Nephron progenitor cell (in vitro differentiated cells): ENCODE measurements at regions not wholly inside any gene's neighbourhood (a gene's known extent, or its start where the extent isn't known, plus 50 kb on each side); places are given as distances from the start of the nearest gene placed in this dataset.

Source experiments
- DNase-seq: peaks from one replicate; pipeline ENCODE4 v3.0.0; 2021
- H3K27ac Mint-ChIP-seq: 2 replicates; pipeline ENCODE4 v1.8.0; 2021; ENCODE audit warnings: mild to moderate bottlenecking, moderate library complexity, mixed read lengths
- H3K27me3 Mint-ChIP-seq: 2 replicates; pipeline ENCODE4 v1.8.0; 2021; ENCODE audit warnings: mild to moderate bottlenecking, low read depth, mixed read lengths; ENCODE audit not compliant: poor library complexity
- H3K36me3 Mint-ChIP-seq: 2 replicates; pipeline ENCODE4 v1.8.0; 2021; ENCODE audit warnings: low read depth, mixed read lengths
- H3K4me1 Mint-ChIP-seq: 2 replicates; pipeline ENCODE4 v1.8.0; 2021; ENCODE audit warnings: mixed read lengths
- H3K4me3 Mint-ChIP-seq: 2 replicates; pipeline ENCODE4 v1.8.0; 2021; ENCODE audit warnings: mild to moderate bottlenecking, moderate library complexity, mixed read lengths
- H3K9me3 Mint-ChIP-seq: 2 replicates; pipeline ENCODE4 v1.8.0; 2021; ENCODE audit warnings: mild to moderate bottlenecking, moderate library complexity, mixed read lengths
- TF ChIP-seq, protein P1 (sequence below): fragments of 200-600 bp; sonication (generic); IDR thresholded peaks from 2 replicates; pipeline ENCODE4 v1.5.0; 2021; ENCODE audit warnings: antibody characterized with exemption

- Mint-ChIP-seq H3K4me3 (no peak overlapping the region), H3K9me3 (peaks cover 50% of the 10 kb centered on the region), H3K4me1 (no peaks in the 10 kb centered on the region), H3K36me3 (no peaks in the 10 kb centered on the region), H3K27ac (no peak overlapping the region), H3K27me3 (peaks cover 3% of the 10 kb centered on the region)
- TF ChIP-seq, protein P1, sequence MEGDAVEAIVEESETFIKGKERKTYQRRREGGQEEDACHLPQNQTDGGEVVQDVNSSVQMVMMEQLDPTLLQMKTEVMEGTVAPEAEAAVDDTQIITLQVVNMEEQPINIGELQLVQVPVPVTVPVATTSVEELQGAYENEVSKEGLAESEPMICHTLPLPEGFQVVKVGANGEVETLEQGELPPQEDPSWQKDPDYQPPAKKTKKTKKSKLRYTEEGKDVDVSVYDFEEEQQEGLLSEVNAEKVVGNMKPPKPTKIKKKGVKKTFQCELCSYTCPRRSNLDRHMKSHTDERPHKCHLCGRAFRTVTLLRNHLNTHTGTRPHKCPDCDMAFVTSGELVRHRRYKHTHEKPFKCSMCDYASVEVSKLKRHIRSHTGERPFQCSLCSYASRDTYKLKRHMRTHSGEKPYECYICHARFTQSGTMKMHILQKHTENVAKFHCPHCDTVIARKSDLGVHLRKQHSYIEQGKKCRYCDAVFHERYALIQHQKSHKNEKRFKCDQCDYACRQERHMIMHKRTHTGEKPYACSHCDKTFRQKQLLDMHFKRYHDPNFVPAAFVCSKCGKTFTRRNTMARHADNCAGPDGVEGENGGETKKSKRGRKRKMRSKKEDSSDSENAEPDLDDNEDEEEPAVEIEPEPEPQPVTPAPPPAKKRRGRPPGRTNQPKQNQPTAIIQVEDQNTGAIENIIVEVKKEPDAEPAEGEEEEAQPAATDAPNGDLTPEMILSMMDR: no peak
- DNase-seq: no peak
Measured at GRCh38 chr4:179941911-179942310, 2301.3 kb upstream of the TENM3 start.

DNA sequence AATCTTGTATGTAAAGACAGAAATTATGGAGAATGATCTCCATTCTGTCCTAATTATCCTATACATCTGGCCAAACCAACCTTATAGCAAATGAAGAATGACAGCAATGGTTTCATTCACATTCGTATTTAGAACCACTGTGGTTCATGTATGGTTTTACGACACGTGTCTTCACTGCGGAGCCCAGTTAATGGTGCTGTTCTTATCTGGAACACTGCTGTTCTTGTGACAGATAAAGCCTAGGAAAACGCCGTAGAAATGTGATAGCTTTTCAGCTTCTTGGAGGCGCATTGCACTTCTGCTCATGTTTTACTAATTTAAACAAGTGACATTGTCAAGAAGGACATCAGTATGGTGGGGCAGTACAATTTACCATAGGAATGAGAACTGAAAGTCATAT lies 2266.4 kb upstream of the TENM3 start:
- no peaks in the 10 kb centered on the region for H3K4me1 Mint-ChIP-seq
- TF ChIP-seq, protein P1: no peak
- peaks cover 5% of the 10 kb centered on the region for H3K27me3 Mint-ChIP-seq
- H3K36me3 Mint-ChIP-seq: no peaks in the 10 kb centered on the region
- H3K4me3 Mint-ChIP-seq: no peak overlapping the region
- no peaks in the 10 kb centered on the region for H3K9me3 Mint-ChIP-seq
- H3K27ac Mint-ChIP-seq: no peak overlapping the region
- no peak for DNase-seq

DNA sequence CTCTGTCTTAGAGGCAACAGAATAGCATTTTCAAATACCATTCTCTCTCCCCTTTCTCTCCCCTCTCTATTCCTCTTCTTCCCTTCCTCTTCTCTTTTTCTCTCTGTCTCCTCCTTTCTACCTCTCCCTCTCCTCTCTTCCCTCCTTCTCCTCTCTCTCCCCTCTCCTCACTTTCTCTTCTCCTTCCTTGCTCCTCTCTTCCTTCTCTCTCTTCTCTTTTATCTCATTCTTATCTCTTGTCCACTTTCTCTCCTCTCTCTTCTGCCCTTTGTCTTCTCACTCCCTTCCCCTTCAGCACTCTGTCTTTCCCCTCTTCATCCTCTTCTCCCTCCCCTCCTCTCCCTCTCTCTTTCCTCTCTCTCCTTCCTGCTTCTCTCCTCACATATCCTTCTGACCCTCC lies 2265.8 kb upstream of the TENM3 start:
- H3K4me3 Mint-ChIP-seq: no peak overlapping the region
- H3K27ac Mint-ChIP-seq: no peak overlapping the region
- peaks cover 5% of the 10 kb centered on the region for H3K27me3 Mint-ChIP-seq
- no peaks in the 10 kb centered on the region for H3K9me3 Mint-ChIP-seq
- no peak for DNase-seq
- H3K4me1 Mint-ChIP-seq: no peaks in the 10 kb centered on the region
- no peaks in the 10 kb centered on the region for H3K36me3 Mint-ChIP-seq
- TF ChIP-seq, protein P1: no peak

- Mint-ChIP-seq H3K27ac (no peak overlapping the region), H3K36me3 (no peaks in the 10 kb centered on the region), H3K4me3 (no peak overlapping the region), H3K27me3 (peaks cover 2% of the 10 kb centered on the region), H3K4me1 (no peaks in the 10 kb centered on the region), H3K9me3 (peaks cover 5% of the 10 kb centered on the region)
- DNase-seq: no peak
- TF ChIP-seq, protein P1: no peak
Measured at GRCh38 chr4:179981161-179981560, 2262.0 kb upstream of the TENM3 start.

DNA sequence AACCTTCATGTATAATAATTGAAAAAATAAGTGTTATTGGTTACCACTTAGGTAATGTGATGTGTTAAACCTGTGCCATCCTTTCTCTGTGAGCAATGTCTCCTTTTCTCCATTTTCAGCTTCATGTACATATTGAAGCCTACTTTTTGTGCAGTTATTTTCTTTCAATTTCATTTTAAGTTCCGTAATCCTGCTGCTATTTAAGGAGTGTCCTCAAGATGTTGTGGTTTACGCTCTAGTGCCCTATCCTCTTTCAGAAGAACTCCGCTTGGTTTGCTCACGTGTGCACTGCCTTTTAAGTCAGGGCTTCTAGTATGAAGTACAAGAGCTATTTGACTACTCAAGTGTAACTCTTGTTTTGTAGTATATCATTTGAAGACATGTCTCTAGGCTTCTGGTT lies 2253.2 kb upstream of the TENM3 start:
- no peak for DNase-seq
- no peak overlapping the region for H3K4me3 Mint-ChIP-seq
- no peaks in the 10 kb centered on the region for H3K27me3 Mint-ChIP-seq
- peak overlapping the region; percentile 1 for H3K27ac Mint-ChIP-seq
- H3K36me3 Mint-ChIP-seq: no peaks in the 10 kb centered on the region
- H3K4me1 Mint-ChIP-seq: peaks cover 6% of the 10 kb centered on the region
- TF ChIP-seq, protein P1: no peak
- H3K9me3 Mint-ChIP-seq: peaks cover 14% of the 10 kb centered on the region

DNA sequence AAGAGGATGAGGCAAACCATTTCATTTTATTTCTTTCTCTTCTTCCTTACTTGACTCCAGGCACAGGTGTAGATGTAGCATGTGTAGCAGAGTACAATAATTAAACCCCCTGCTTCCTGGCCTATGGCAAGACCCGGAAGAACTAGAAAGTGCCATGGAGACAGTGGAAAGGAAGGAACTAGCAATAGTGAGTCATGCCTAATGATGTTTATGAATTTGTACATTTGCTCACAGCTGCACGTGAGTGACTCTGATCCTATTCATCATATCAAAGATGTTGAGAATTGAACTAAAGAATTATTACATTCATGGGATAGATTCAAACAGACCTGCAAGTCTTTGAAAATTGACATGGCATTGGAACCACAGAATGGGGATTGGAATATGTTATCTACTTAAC lies 2233.9 kb upstream of the TENM3 start:
- no peak for DNase-seq
- H3K9me3 Mint-ChIP-seq: no peaks in the 10 kb centered on the region
- H3K4me3 Mint-ChIP-seq: no peak overlapping the region
- H3K27ac Mint-ChIP-seq: no peak overlapping the region
- H3K36me3 Mint-ChIP-seq: no peaks in the 10 kb centered on the region
- H3K27me3 Mint-ChIP-seq: peaks cover 5% of the 10 kb centered on the region
- no peaks in the 10 kb centered on the region for H3K4me1 Mint-ChIP-seq
- TF ChIP-seq, protein P1: no peak
